Activated naive CD4-positive, alpha-beta T cell treated with anti-CD3 and anti-CD28 coated beads, Interleukin-2, amount 10 ng/mL, durations not matched to agents 7 days and 5 days (primary cell): ENCODE measurements at regions not wholly inside any gene's neighbourhood (a gene's known extent, or its start where the extent isn't known, plus 50 kb on each side); places are given as distances from the start of the nearest gene placed in this dataset.
"Not testable (repeated sequence)": the region's sequence is repeated elsewhere in the genome, so short reads cannot be mapped to it uniquely, and the experiment has no call there.

Source experiments
- CTCF ChIA-PET: fragments of 350-600 bp; sonication (Branson Sonifier 250); formaldehyde crosslinking; loops from one replicate; lab custom pipeline; 2021; ENCODE audit warnings: antibody characterized with exemption; lab: Charles Lee
- DNase-seq: peaks from one replicate; pipeline ENCODE4 v3.0.0-alpha.2; 2020
- H3K27ac Mint-ChIP-seq: one replicate; pipeline ENCODE4 v1.8.0; 2021; ENCODE audit warnings: mild to moderate bottlenecking, moderate library complexity, mixed read lengths
- H3K27me3 Mint-ChIP-seq: one replicate; pipeline ENCODE4 v1.8.0; 2021; ENCODE audit warnings: mild to moderate bottlenecking, mixed read lengths
- H3K36me3 Mint-ChIP-seq: one replicate; pipeline ENCODE4 v1.8.0; 2021; ENCODE audit warnings: mixed read lengths
- H3K4me1 Mint-ChIP-seq: one replicate; pipeline ENCODE4 v1.8.0; 2021; ENCODE audit warnings: mixed read lengths
- H3K4me3 Mint-ChIP-seq: one replicate; pipeline ENCODE4 v1.8.0; 2021; ENCODE audit warnings: mild to moderate bottlenecking, moderate library complexity, mixed read lengths
- H3K9me3 Mint-ChIP-seq: one replicate; pipeline ENCODE4 v1.8.0; 2021; ENCODE audit warnings: mixed read lengths

DNA sequence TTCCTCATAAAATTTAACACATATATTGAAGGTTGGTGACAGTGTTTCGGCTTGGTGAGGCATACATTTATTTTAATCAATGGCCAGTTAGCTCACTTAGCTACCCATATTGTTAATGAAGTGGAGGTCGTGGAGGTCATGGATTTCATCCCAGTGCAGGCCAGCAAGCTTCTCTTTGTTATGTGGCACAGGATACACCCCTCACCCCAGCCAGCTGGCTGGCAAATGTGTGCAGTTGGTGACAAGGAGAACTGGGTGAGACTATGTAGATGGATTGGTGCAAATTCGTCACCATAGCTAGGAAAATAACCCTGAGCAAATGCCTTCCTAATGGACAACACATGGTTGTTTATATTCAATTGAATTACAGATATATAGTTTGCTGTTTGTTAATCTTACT lies 50.5 kb upstream of the FOXP2 start:
- Mint-ChIP-seq H3K4me1 (no peaks in the 10 kb centered on the region), H3K27ac (no peak overlapping the region), H3K36me3 (no peaks in the 10 kb centered on the region), H3K9me3 (no peaks in the 10 kb centered on the region), H3K27me3 (no peaks in the 10 kb centered on the region), H3K4me3 (no peak overlapping the region)
- no peak for DNase-seq
- CTCF ChIA-PET: no interaction called here

DNA sequence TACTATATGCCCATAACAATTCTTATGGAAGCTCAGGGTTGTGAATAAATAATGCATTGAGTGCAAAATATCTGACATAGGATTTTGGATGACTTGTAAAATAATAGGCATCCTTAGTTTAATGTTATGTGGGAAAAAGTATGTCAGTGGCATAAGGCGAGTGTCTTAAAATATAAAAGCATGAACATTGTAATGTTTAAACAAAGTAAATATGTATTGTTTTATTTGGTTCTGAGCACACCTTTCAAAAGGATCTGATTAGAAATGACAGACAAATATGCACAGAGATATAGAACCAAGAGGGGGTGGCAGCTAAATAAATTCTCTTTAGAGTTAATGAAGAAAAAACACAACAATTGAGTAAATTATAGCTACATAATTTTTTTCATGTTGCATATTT lies 51.3 kb upstream of the FOXP2 start:
- CTCF ChIA-PET: no interaction called here
- H3K27me3 Mint-ChIP-seq: no peaks in the 10 kb centered on the region
- H3K27ac Mint-ChIP-seq: no peak overlapping the region
- no peak overlapping the region for H3K4me3 Mint-ChIP-seq
- H3K4me1 Mint-ChIP-seq: no peaks in the 10 kb centered on the region
- H3K36me3 Mint-ChIP-seq: no peaks in the 10 kb centered on the region
- H3K9me3 Mint-ChIP-seq: no peaks in the 10 kb centered on the region
- DNase-seq: no peak

DNA sequence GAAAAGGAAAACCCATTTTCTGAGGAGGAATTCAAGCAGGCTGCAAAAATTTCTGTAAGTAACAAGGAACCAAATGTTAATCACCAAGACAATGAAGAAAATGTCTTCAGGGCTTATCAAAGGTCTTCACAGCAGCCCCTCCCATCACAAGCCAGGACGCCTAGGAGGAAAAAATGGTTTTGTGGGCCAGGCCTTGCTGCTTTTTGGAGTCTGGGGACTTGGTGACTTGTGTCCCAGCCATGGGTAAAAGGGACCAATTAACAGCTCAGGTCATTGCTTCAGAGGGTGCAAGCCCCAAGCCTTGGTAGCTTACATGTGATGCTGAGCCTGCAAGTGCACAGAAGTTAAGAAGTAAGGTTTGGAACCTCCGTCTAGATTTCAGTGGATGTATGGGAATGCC lies 55.7 kb upstream of the FOXP2 start:
- no peak overlapping the region for H3K27ac Mint-ChIP-seq
- no peak overlapping the region for H3K4me3 Mint-ChIP-seq
- H3K36me3 Mint-ChIP-seq: no peaks in the 10 kb centered on the region
- H3K9me3 Mint-ChIP-seq: no peaks in the 10 kb centered on the region
- no peaks in the 10 kb centered on the region for H3K27me3 Mint-ChIP-seq
- DNase-seq: no peak
- CTCF ChIA-PET: no interaction called here
- no peaks in the 10 kb centered on the region for H3K4me1 Mint-ChIP-seq

DNA sequence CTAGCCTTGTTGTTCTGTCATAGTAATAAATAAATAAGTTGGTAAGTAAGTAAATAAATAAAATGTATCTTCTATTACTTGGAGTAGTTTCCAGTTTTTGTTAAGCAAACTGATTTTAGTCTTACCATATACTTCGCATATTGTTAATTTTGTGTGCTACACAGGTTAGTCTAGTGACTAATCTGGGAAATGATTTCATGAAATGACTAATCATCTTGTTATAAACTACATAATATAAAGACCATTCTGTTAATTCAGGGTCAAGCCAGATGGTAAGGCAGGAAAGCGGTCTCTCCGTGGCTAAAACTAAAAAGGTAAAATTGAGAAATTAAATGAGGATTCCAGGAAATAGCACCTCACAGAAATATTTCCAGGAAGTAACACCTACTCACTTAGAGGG lies 58.5 kb upstream of the FOXP2 start:
- Mint-ChIP-seq H3K4me1 (no peaks in the 10 kb centered on the region), H3K36me3 (no peaks in the 10 kb centered on the region), H3K27me3 (no peaks in the 10 kb centered on the region), H3K9me3 (no peaks in the 10 kb centered on the region), H3K27ac (no peak overlapping the region), H3K4me3 (no peak overlapping the region)
- no peak for DNase-seq
- CTCF ChIA-PET: no interaction called here

DNA sequence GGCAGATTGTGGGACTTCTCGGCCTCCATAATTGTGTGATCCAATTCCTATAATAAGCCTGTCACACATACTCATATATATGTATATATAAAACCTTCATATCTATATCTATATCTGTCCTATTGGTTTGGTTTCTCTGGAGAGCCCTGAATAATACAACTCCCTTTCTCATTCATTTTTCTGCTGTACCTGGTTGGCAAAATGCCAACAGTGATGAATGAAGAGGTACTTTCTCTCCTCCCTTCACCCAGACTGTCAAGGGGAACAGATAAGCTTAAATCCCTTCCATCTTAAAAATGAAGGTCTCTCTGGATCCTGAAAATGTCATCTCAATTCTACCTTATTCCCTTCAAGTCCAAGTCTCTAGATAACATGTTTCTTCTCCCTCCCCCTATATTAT lies 60.3 kb upstream of the FOXP2 start:
- H3K36me3 Mint-ChIP-seq: no peaks in the 10 kb centered on the region
- DNase-seq: no peak
- no peak overlapping the region for H3K4me3 Mint-ChIP-seq
- no peaks in the 10 kb centered on the region for H3K4me1 Mint-ChIP-seq
- CTCF ChIA-PET: no interaction called here
- no peak overlapping the region for H3K27ac Mint-ChIP-seq
- no peaks in the 10 kb centered on the region for H3K27me3 Mint-ChIP-seq
- H3K9me3 Mint-ChIP-seq: no peaks in the 10 kb centered on the region

DNA sequence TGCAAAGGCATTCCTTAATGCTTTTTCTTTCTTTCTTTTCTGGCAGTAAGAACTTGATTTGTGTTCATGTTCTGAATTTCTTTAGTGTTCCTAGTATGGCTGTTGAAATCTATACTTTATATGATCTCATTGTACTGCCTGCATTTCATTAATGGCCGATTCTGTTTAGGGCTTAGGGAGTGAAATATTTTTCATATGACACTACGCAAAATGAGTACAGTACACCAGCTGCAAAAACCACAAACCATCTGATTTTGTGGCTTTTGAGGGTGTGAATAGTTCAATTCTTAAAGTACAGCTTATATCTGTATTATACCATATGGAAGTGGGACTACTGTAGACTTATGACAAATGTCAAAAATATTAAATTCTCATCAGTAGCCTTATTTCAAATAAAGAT lies 69.1 kb upstream of the FOXP2 start:
- CTCF ChIA-PET: no interaction called here
- no peaks in the 10 kb centered on the region for H3K36me3 Mint-ChIP-seq
- no peaks in the 10 kb centered on the region for H3K4me1 Mint-ChIP-seq
- no peak overlapping the region for H3K4me3 Mint-ChIP-seq
- H3K27me3 Mint-ChIP-seq: no peaks in the 10 kb centered on the region
- H3K9me3 Mint-ChIP-seq: no peaks in the 10 kb centered on the region
- H3K27ac Mint-ChIP-seq: no peak overlapping the region
- DNase-seq: no peak

DNA sequence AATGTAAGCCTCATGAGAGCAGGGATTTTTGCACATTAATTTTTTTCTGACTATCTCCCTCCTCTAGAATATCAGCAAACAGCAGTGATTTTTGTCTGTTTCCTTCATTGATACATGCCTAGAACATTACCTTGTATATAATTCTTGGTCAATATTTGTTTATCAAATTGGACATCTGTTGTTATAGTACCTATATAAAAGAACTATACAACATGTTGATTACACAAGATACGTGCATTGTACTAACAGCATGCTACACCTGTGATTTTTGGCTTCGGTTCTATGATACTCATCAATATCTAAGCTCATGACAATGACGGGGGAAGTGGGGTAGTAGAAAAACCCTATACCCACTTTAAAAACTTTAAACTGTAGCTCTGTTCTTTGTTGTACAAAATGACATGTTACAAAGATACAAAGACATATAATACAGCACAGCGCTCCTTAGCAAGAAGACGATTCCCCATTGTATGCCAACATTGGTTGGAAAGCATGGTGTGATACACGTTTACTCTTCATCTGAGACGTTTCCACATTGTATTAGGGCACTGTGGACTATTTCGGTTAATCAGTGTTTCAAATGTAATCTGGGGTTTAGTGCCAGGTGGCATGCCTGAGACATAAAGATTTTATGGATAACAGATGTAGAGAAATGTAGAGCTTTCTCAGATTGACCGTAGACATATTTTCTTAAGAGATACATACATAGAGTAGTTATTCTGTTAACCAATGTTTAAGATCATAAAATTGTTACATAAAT lies 70.5 kb upstream of the FOXP2 start:
- CTCF ChIA-PET: interaction anchor here (0.7 kb wide), 1 partner anchor 241 kb away, joined by 3 read pairs; no protein-coding TSS in a partner anchor
- Mint-ChIP-seq H3K27ac (no peak overlapping the region), H3K9me3 (no peaks in the 10 kb centered on the region), H3K27me3 (no peaks in the 10 kb centered on the region), H3K4me3 (no peak overlapping the region), H3K4me1 (no peaks in the 10 kb centered on the region), H3K36me3 (no peaks in the 10 kb centered on the region)
- DNase-seq: no peak

DNA sequence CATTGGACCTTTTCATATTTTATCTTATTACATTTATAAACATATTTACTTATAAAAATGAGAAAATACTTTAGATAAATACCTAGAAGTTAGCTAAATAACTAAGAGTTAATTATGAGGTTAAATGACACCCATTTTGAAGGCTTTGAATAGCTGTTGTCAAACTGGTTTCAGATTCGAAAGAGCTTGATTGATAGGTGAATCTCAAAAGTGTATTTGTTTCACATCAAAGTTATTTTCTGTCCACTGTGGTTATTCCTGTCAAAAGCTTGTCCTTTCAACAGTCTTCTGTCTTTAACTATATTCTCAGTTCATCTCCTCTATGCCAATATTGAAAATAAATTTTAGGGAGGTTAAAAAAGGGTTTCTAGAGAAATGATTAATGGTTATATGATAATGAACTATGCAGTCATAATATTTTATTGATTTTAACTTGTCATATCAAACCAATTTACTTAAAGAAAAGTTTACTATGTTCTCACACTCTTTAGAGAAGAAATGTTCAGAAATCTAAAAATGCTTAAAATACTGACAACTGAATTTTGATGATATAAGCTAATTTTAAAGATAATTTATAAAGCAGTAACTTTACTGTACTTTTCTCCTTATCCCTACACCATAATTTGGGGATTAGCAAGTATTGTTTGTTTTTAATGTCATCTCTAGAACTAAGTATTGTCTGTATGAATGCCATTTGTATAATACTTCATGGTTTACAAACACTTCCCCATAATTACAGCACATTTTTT lies 72.0 kb upstream of the FOXP2 start:
- Mint-ChIP-seq H3K27me3 (no peaks in the 10 kb centered on the region), H3K27ac (no peak overlapping the region), H3K36me3 (no peaks in the 10 kb centered on the region), H3K9me3 (no peaks in the 10 kb centered on the region), H3K4me3 (no peak overlapping the region), H3K4me1 (no peaks in the 10 kb centered on the region)
- CTCF ChIA-PET: no interaction called here
- no peak for DNase-seq

DNA sequence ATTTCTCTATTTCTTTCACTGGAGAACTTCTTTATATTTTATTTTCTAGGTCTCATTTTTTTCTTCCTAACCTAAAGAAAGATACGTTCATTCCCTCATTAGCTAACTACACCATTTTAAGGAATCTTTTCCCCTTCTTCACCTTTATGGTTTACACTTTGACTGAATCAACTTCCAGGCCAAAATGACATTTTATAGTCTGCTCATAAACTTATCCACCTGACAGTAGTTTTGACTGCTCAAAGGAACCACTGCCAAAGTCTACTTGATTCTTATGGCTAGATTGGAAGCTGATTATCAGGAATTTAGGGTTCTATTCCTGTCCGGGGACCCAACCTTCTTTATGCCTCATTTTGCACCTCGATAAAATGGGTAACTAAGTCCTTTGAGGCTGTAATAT lies 73.0 kb upstream of the FOXP2 start:
- no peak for DNase-seq
- CTCF ChIA-PET: no interaction called here
- Mint-ChIP-seq H3K27me3 (no peaks in the 10 kb centered on the region), H3K27ac (no peak overlapping the region), H3K36me3 (no peaks in the 10 kb centered on the region), H3K9me3 (no peaks in the 10 kb centered on the region), H3K4me1 (no peaks in the 10 kb centered on the region), H3K4me3 (no peak overlapping the region)

DNA sequence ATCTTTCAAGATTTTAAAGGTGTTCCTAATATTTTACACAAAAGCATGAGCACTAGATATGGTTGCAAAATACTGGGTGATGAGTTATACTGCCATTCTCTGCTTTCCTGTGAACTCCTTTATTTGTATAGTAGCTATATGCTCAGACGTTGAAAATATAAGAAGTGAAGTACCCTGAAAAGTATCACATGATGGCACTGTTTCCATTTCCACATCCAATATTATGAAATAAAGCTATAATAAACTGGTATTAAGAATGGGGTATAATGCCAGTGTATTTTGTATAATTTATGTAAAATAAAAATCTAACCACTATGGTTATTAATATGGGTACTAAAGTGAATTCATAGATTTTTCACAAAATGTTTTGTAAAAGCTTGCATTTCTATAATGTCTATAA lies 79.6 kb upstream of the FOXP2 start:
- no peaks in the 10 kb centered on the region for H3K4me1 Mint-ChIP-seq
- CTCF ChIA-PET: interaction anchor here (0.9 kb wide), 1 partner anchor 41 kb away, joined by 3 read pairs; no protein-coding TSS in a partner anchor
- H3K9me3 Mint-ChIP-seq: no peaks in the 10 kb centered on the region
- H3K36me3 Mint-ChIP-seq: no peaks in the 10 kb centered on the region
- no peaks in the 10 kb centered on the region for H3K27me3 Mint-ChIP-seq
- no peak for DNase-seq
- no peak overlapping the region for H3K27ac Mint-ChIP-seq
- H3K4me3 Mint-ChIP-seq: no peak overlapping the region

DNA sequence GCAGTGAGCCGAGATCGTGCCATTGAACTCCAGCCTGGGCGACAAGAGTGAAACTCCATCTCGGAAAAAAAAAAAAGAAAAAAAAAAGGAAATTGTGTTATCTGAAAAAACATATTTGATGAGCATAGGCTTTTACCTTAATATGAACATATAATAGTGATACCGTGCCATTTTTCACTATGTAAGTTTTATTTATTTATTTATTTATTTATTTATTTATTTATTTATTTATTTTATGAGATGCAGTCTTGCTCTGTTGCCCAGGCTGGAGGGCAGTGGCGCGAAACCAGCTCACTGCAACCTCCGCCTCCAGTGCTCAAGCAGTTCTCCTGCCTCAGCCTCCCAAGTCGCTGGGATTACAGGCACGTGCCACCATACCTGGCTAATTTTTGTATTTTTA lies 85.2 kb upstream of the FOXP2 start:
- DNase-seq, H3K4me3 Mint-ChIP-seq, H3K27ac Mint-ChIP-seq, H3K4me1 Mint-ChIP-seq, H3K9me3 Mint-ChIP-seq, H3K36me3 Mint-ChIP-seq, CTCF ChIA-PET, H3K27me3 Mint-ChIP-seq: not testable (repeated sequence)

DNA sequence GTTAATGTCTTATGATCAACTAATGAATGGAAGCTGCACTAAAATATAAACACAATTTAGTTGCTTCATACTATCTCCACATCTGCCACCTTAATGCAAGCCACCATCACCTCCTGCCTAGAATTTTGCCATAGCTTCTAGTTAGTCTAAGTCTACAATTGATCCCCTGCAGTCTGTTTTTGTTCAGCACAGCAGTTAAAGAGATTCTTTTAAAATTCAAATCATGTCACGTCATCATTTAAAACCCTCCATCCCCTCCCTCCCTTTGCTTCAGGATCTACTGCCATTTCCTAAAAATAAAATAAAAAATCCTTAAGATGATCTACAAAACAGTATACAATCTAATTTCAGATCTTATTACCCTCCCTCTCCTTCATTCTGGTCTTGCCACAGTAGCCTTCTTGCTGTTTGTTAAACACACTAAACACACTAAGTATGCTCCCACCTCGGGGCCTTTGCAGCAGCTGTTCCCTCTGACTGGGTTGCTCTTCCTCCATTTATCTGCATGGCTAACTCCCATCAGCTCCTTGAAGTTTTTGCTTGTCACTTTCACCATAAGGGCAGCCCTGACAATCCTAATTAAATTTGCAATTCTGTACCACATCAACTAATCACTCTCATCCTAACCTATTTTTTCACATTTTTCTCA lies 97.0 kb upstream of the FOXP2 start:
- CTCF ChIA-PET: no interaction called here
- H3K36me3 Mint-ChIP-seq: no peaks in the 10 kb centered on the region
- no peaks in the 10 kb centered on the region for H3K9me3 Mint-ChIP-seq

DNA sequence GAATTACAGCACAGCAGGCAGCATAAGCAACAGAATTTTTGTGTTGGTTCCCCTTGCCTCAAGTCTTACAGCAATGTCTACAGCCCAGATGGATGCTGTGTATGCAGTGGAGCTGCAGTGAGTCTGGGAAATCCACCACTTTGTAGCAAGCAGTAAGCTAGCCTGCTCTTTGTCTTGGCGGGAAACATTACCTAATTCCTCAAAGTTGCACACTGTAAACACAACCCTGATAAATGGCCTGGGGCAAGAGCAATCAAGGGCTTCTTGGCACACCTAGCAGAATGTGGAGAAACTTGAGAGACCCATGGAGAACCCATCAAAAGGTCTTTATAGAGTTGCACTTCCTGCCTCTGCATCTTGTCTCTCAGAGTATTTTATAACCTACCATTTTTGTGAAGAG lies 102.0 kb upstream of the FOXP2 start:
- CTCF ChIA-PET: no interaction called here
- no peak for DNase-seq
- H3K27ac Mint-ChIP-seq: no peak overlapping the region
- no peaks in the 10 kb centered on the region for H3K27me3 Mint-ChIP-seq
- no peak overlapping the region for H3K4me3 Mint-ChIP-seq
- no peaks in the 10 kb centered on the region for H3K4me1 Mint-ChIP-seq
- H3K9me3 Mint-ChIP-seq: no peaks in the 10 kb centered on the region
- no peaks in the 10 kb centered on the region for H3K36me3 Mint-ChIP-seq

More for the DNA sequence above, 97.0 kb upstream of the FOXP2 start:
- H3K4me1 Mint-ChIP-seq: no peaks in the 10 kb centered on the region
- no peak overlapping the region for H3K4me3 Mint-ChIP-seq
- no peaks in the 10 kb centered on the region for H3K27me3 Mint-ChIP-seq
- H3K27ac Mint-ChIP-seq: no peak overlapping the region
- no peak for DNase-seq

DNA sequence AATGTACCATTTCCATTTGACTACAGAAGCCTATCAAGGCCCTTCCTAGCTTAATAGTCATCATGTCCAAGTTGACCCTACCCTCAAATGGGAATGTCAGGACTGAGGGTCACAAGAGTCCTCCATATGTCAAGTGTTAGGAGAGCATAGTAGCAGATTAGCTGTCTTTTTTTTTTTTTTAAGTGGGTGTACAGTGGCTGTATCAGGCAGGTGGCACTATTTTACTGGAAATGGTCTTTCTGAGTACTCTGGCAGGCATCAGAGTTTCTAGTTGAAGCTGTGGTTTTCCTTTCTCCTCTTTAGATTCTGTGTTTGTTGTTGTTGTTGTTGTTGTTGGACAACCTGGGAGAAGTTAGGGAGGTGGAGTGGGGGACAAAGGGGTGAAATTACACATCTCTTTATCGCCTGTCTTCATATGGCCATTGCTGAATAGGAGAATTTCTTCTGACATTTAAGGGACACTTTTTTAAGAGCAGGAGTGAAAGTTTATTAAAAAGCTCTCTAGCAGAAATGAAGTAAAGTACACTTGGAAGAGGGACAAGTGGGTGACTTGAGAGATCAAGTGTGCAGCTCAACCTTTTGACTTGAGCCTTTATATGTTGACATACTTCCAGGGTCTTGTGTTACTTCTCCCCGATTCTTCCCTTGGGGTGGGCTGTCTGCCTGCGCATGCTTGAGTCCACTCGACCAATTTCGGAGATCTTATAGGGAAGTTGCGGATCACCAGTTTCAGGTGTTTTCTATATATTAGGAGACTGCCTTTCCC lies 104.1 kb upstream of the FOXP2 start:
- DNase-seq: no peak
- Mint-ChIP-seq H3K4me3 (no peak overlapping the region), H3K27me3 (no peaks in the 10 kb centered on the region), H3K27ac (no peak overlapping the region), H3K9me3 (no peaks in the 10 kb centered on the region), H3K36me3 (no peaks in the 10 kb centered on the region), H3K4me1 (no peaks in the 10 kb centered on the region)
- CTCF ChIA-PET: no interaction called here
